Tibial nerve (tissue), 4 donors: ENCODE measurements at regions not wholly inside any gene's neighbourhood (a gene's known extent, or its start where the extent isn't known, plus 50 kb on each side); places are given as distances from the start of the nearest gene placed in this dataset.

ENCODE experiments used
- DNase-seq, 2 donors: peaks; one replicate each; pipeline ENCODE4 v3.0.0-alpha.2; 2019; ENCODE audit warnings: low spot score in 2 of 2
- H3K27ac ChIP-seq, 4 donors: fragments of 200-600 bp; sonication (generic) in 3 of 4; one replicate each; pipeline ENCODE4 v1.5.1; 2017 to 2019; ENCODE audit warnings: mild to moderate bottlenecking in 1 of 4
- H3K27me3 ChIP-seq, 2 donors: fragments of 200-600 bp; sonication (generic) in 1 of 2; one replicate each; pipeline versions ENCODE4 v1.5.1 to v1.6.0; 2017 to 2019
- H3K36me3 ChIP-seq, 3 donors: fragments of 200-600 bp; sonication (generic); one replicate each; pipeline ENCODE4 v1.5.1; 2018 to 2019
- H3K4me1 ChIP-seq, 4 donors: fragments of 200-600 bp; sonication (generic) in 3 of 4; one replicate each; pipeline ENCODE4 v1.5.1; 2017 to 2019
- H3K4me3 ChIP-seq, 4 donors: fragments of 200-600 bp; sonication (generic) in 3 of 4; one replicate each; pipeline ENCODE4 v1.5.1; 2017 to 2019; ENCODE audit warnings: mild to moderate bottlenecking in 1 of 4, moderate library complexity in 1 of 4
- H3K9me3 ChIP-seq, 4 donors: fragments of 200-600 bp; sonication (generic) in 3 of 4; one replicate each; pipeline ENCODE4 v1.5.1; 2017 to 2019
- EP300 ChIP-seq, 2 donors: sonication (generic); formaldehyde crosslinking; IDR thresholded peaks; one replicate each; pipeline ENCODE4 v1.6.1; 2017; ENCODE audit warnings: antibody characterized with exemption in 2 of 2, mild to moderate bottlenecking in 1 of 2
- POLR2A ChIP-seq, 2 donors: fragments of 450-650 bp; IDR thresholded peaks; one replicate each; pipeline ENCODE4 v1.6.1; 2017; ENCODE audit warnings: antibody characterized with exemption in 2 of 2, mild to moderate bottlenecking in 2 of 2, moderate library complexity in 2 of 2
- WGBS, 2 donors: methylation state at CpG; one replicate each; pipeline ENCODE4 v1.1.5; 2018; 5-methylcytosine and 5-hydroxymethylcytosine counted together
- TF ChIP-seq, protein P1 (sequence below), 5 experiments: fragments of 200-600 bp in 3 of 5; fragments of 450-650 bp in 2 of 5; sonication (generic) in 3 of 5; IDR thresholded peaks; one replicate each; pipeline ENCODE4 v1.5.1; 2016 to 2019; ENCODE audit warnings: antibody characterized with exemption in 5 of 5, mild to moderate bottlenecking in 3 of 5, moderate library complexity in 2 of 5

DNA sequence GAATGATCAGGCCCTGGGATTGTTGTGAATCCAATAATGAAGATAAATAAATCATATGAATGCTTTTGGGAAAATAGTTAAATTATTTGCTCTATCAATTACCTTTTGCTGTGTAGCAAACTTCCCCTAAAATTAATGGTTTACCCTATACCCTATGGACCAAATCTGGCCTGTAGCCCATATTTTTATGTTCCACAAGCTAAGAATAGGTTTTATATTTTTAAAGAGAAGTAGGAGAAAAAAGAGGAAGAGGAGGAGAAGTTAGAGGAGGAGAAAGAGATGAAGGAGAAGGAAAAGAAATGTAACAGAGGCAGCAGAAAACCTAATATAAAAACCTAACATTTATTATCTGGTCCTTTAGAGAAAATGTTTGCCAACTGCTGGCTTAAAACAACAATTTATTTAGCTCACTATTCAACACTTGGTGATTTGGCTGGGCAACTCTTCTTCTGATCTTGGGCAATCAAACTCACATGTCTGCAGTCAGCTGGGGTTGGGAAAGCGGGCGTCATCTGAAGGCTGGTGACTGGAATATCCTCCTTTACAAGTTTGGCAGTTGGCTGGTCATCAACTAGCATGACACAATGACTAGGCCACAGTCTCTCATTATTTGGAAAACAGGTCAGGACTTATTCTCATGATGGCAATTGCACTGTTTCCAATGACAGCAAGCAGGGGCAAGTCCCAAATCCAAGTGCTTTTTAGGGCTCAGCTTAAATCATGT is 522.9 kb downstream of the RASEF start:
- Histone ChIP-seq H3K27ac (no peak overlapping the region), H3K4me3 (no peak overlapping the region)
- 92 to 95% methylated on average over 2 of the region's 2 CpGs for WGBS, 2 donors

DNA sequence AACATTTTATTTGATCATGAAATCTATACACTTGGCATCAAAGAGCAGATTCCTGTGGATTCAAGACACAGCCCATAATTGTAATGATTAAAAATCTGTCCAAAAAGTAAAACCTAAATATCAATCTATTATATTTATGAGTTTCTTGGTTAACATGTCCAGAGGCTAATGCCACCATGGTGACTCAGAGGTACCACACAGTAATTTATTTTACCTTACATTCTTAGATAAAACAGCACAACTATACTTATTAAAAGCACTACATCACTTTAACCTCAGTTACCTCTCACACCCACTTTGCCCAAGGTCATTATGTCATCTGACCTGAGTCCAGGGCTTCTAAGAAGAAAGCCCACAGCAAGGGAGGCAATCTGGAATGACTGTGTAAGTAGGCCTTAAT is 519.2 kb downstream of the RASEF start:
- no peak overlapping the region for H3K4me3 ChIP-seq
- DNase-seq: no peak
- no peaks in the 10 kb centered on the region for H3K36me3 ChIP-seq
- H3K27me3 ChIP-seq: no peaks in the 10 kb centered on the region
- peaks cover 0 to 2% (median 0%) of the 10 kb centered on the region in 4 donors for H3K9me3 ChIP-seq
- no peak overlapping the region for H3K27ac ChIP-seq
- no peaks in the 10 kb centered on the region for H3K4me1 ChIP-seq
- TF ChIP-seq EP300 (IDR thresholded peaks at IDR 0.05) (no peak), POLR2A (IDR thresholded peaks at IDR 0.05) (no peak)
- TF ChIP-seq, protein P1, sequence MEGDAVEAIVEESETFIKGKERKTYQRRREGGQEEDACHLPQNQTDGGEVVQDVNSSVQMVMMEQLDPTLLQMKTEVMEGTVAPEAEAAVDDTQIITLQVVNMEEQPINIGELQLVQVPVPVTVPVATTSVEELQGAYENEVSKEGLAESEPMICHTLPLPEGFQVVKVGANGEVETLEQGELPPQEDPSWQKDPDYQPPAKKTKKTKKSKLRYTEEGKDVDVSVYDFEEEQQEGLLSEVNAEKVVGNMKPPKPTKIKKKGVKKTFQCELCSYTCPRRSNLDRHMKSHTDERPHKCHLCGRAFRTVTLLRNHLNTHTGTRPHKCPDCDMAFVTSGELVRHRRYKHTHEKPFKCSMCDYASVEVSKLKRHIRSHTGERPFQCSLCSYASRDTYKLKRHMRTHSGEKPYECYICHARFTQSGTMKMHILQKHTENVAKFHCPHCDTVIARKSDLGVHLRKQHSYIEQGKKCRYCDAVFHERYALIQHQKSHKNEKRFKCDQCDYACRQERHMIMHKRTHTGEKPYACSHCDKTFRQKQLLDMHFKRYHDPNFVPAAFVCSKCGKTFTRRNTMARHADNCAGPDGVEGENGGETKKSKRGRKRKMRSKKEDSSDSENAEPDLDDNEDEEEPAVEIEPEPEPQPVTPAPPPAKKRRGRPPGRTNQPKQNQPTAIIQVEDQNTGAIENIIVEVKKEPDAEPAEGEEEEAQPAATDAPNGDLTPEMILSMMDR (IDR thresholded peaks at IDR 0.05): no peak

More for the DNA sequence above, 522.9 kb downstream of the RASEF start:
- TF ChIP-seq, protein P1 (IDR thresholded peaks at IDR 0.05): no peak
- TF ChIP-seq EP300 (IDR thresholded peaks at IDR 0.05) (no peak), POLR2A (IDR thresholded peaks at IDR 0.05) (no peak)
- Histone ChIP-seq H3K9me3 (no peaks in the 10 kb centered on the region), H3K27me3 (no peaks in the 10 kb centered on the region), H3K36me3 (no peaks in the 10 kb centered on the region), H3K4me1 (no peaks in the 10 kb centered on the region)
- DNase-seq: no peak

DNA sequence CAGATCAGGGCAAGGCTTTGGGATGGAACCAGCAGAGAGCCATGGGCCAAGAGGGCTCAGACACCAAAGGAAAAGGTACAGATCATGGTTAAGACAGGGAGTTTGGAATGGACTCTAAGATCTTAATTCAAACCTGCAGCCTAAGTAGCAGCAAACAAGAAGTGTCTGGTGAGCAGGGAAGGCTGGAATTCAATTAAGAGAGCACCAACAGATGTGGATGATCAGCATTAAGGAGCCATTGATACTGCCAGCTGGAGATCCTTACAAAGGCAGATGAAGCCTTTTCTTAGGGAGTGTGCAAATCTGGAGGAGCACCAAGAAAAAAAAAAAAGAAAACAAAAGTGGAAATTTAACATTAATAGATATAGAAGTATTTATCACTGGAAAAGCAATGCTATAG is 516.8 kb downstream of the RASEF start:
- Histone ChIP-seq H3K27me3 (no peaks in the 10 kb centered on the region), H3K4me1 (no peaks in the 10 kb centered on the region), H3K9me3 (peaks cover 0 to 2% (median 0%) of the 10 kb centered on the region in 4 donors), H3K4me3 (no peak overlapping the region), H3K36me3 (no peaks in the 10 kb centered on the region), H3K27ac (no peak overlapping the region)
- TF ChIP-seq EP300 (IDR thresholded peaks at IDR 0.05) (no peak), POLR2A (IDR thresholded peaks at IDR 0.05) (no peak)
- TF ChIP-seq, protein P1 (IDR thresholded peaks at IDR 0.05): no peak
- no peak for DNase-seq

DNA sequence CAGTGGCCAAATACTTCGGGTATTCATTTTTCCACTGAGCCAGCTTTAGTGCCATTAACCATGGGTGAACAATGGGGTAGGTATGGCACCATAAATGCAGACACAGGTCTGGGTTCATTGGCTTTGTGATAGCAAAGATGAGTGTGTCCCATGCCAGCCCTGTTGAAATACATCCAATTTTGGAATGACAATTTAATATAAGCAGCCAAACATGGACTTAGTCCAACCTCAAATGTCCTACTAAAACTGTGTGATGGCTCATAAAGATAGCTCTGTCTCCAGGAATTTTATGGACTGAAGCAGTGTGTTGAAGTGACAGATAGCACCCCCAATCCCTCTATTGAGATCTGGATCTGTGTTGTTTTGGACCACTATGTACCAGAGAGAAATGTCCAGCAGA is 514.9 kb downstream of the RASEF start:
- no peak for DNase-seq
- Histone ChIP-seq H3K4me1 (no peaks in the 10 kb centered on the region), H3K9me3 (peaks cover 0 to 2% (median 0%) of the 10 kb centered on the region in 4 donors), H3K36me3 (no peaks in the 10 kb centered on the region), H3K27ac (no peak overlapping the region), H3K27me3 (no peaks in the 10 kb centered on the region), H3K4me3 (no peak overlapping the region)
- 80 to 92% methylated on average over 1 of the region's 1 CpG for WGBS, 2 donors
- TF ChIP-seq, protein P1 (IDR thresholded peaks at IDR 0.05): no peak
- TF ChIP-seq POLR2A (IDR thresholded peaks at IDR 0.05): no peak
- no peak for TF ChIP-seq EP300 (IDR thresholded peaks at IDR 0.05)

DNA sequence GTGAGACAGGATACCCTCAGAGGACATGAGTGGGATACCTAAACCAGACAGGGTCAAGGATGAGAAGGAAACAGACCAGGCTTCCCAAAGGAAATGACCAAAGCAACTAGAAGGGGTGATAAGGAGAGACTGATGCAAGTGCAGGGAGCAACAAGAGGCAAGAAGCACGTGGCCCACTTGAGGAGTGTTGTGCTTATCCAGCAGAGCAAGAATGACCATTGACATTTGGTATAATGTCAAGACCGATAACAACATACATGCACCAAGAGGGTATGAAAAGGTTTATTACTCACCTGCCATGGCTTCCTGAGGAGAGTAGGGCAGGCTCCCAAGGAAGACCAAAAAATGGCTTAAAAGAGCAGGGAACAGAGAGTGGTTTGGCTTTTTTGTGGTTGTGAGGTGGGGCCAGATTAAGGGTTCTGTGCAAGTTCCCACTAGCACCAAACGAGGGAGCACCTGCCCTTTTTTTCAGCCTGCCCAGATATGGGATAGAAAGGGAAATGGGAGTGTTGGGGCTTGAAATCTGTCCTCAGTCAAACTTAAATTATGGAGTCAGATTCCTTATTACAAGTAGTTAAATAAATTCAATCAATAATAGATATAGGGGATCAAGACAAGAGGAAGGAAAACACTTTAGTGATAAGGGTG is 513.6 kb downstream of the RASEF start:
- H3K27ac ChIP-seq: no peak overlapping the region
- DNase-seq: no peak
- no peaks in the 10 kb centered on the region for H3K27me3 ChIP-seq
- peaks cover 0 to 2% (median 0%) of the 10 kb centered on the region in 4 donors for H3K9me3 ChIP-seq
- no peaks in the 10 kb centered on the region for H3K4me1 ChIP-seq
- H3K4me3 ChIP-seq: no peak overlapping the region
- H3K36me3 ChIP-seq: no peaks in the 10 kb centered on the region
- WGBS, 2 donors: 84 to 85% methylated on average over 3 of the region's 3 CpGs
- no peak for TF ChIP-seq EP300 (IDR thresholded peaks at IDR 0.05)
- TF ChIP-seq, protein P1 (IDR thresholded peaks at IDR 0.05): no peak
- no peak for TF ChIP-seq POLR2A (IDR thresholded peaks at IDR 0.05)
